OCI-M1 (cell line): ENCODE measurements at regions not wholly inside any gene's neighbourhood (a gene's known extent, or its start where the extent isn't known, plus 50 kb on each side); places are given as distances from the start of the nearest gene placed in this dataset.
"Not testable (repeated sequence)": the region's sequence is repeated elsewhere in the genome, so short reads cannot be mapped to it uniquely, and the experiment has no call there.

ENCODE experiments used
- DNase-seq: peaks from one replicate; lab custom pipeline; 2025; lab: John Stamatoyannopoulos, UW

- no peak for DNase-seq
These were observed 435.9 kb downstream of the DCDC2C start for GRCh38 chr2:4139316-4139715.

- DNase-seq = no peak
These were observed 436.4 kb downstream of the DCDC2C start for GRCh38 chr2:4139731-4140130.

- DNase-seq = no peak
These were observed 437.1 kb downstream of the DCDC2C start for GRCh38 chr2:4140281-4140970.

- DNase-seq = no peak
These were observed 441.4 kb downstream of the DCDC2C start for GRCh38 chr2:4144731-4145130.

- no peak for DNase-seq
These were observed 448.1 kb downstream of the DCDC2C start for GRCh38 chr2:4151521-4151920.

DNA sequence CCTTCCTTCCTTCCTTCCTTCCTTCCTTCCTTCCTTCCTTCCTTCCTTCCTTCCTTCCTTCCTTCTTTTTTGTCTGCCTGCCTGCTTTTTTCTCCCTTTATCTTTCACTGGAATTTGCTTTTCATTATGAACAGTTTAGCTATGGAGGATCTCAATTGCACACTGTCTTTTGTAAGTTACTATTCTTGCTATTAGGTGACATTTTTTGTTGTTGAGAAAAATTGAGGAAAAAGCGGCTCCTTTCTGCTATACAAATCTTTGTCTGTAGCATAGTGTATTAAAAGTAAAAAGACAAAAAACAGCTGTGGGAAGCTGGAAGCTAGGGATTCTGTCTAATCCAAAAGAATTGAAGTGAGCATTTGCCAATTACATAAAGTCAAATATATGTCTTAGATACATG is 448.7 kb downstream of the DCDC2C start:
- no peak for DNase-seq

DNA sequence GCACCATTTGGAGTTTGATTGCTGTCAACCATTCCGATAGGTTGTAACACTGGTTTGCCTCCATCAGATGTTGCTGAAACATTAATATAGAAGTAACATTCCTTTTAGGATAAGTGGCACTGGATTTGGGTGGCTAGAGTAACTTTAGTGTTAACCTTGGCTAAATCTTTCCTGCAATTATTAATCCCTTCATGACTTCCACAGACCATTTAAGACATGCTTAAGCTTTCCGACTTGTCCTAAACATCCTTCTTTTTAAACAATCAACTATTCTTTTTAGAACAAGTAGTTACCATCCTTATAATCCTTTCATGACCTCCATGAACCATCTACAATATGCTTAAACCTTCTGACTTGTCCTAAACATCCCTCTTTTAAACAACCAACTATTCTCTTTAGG is 465.5 kb downstream of the DCDC2C start:
- no peak for DNase-seq

- DNase-seq = no peak
These were observed 471.4 kb downstream of the DCDC2C start for GRCh38 chr2:4174796-4175195.

DNA sequence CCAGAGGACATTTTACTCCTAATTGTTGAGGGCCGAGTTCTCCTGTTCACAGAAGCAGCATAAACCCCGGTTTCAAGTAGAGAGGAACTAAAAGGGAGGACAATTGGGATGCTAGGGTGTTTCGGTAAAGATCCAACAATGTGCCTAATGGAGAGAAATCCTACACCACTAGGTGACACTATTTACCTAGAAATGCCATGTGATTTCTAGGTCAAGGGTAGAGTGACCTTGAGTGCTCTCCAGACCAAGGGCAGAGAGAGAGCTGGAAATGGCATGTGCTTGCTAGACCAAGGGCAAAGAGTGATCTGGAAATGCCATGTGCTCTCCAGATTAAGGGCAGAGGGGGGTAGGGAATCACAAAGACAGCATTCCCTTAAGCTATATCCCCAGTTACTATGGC is 472.0 kb downstream of the DCDC2C start:
- DNase-seq = no peak

DNA sequence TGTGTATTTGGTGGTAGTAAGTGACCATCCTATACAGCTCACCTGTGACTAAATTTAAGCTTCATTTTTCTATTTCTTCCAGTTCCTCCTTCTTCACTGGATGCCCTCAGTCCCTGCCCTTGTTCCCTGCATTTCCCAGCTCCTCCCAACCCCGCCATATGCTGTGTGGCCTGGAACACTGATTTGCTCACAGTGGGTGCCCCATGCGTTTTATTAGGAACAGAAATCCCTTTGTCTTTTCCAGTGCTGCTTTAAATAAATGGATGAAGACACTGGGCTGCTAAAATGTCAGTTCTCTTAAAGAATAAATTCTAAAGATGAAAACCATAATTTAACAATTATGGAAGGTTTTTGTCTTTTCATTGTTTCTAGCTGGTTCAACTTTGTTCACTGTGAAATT is 477.3 kb downstream of the DCDC2C start:
- DNase-seq = no peak

- DNase-seq = no peak
These were observed 477.7 kb downstream of the DCDC2C start for GRCh38 chr2:4181062-4181461.

- DNase-seq = no peak
These were observed 485.2 kb downstream of the DCDC2C start for GRCh38 chr2:4188561-4188960.

DNA sequence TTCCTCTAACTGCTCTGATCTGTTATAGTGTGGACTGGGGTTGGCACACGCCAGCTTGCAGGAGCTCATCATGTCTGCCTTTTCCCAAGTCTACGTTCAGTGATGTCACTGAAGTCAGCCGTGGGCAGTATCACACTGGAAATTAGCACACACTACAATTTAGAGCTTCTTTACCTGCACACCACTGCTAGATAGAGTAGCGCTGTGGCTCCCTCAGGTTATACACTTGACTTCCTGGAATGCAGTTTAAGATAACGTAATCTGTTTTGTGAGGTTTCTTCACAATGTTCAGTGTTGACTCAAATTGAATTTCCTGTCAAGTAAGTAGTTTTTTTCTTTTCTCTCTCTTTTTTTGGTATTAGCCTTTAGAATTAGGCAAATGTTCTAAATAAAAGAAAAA is 487.2 kb downstream of the DCDC2C start:
- DNase-seq = no peak

DNA sequence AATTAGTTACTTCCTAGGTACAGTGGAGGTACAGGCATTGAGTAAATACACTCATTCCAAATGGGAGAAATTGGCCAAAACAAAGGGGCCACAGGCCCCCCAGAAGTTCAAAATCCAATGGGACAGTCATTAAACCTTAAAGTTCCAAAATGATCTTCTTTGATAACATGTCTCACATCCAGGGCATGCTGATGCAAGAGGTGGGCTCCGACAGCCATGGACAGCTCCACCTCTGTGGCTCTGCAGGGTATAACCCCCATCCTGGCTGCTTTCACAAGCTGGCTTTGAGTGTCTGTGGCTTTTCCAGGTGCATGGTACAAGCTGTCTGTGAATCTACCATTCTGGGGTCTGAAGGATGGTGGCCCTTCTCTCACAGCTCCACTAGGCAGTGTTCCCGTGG is 488.7 kb downstream of the DCDC2C start:
- DNase-seq = no peak

- no peak for DNase-seq
These were observed 511.2 kb downstream of the DCDC2C start for GRCh38 chr2:4214444-4215205.

GRCh38 chr2:4217737-4218136 is 514.4 kb downstream of the DCDC2C start:
- DNase-seq = no peak

DNA sequence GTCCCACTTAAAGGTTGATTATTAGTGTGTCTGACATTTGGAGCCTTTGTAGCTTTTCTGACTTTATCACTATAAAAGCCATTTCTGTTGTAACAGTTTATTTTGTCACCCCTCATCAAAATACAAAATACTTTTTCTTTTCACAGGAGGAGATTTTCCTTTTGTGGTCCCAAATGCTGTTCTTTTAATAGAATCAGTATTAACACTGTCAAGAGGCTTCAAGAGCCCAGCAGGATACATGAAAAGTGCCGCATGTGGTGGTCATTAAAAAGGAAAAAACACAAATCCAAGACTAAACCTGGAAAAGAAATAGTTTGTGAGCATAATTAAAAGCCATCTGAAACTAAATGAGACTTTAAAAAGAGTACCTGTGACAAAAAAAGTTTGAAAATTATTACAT is 515.7 kb downstream of the DCDC2C start:
- no peak for DNase-seq

DNA sequence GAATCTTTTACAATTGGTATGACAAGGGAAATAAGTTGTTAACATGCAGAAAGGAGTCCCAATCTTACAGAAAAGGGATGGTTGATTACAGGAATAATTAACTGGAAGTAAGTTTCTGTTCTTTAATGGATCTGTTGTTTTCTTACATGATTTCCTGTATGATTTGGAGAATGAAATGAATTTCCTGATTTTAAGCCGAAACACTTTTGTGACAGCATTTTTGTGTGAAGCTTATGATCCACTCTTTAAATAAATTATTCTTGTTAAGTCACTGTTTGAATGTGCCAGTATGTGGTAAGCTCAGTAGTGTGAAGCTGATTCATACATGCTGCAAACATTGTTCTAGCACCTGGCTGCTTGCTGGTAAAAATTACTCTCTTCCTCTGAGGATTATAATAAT is 516.2 kb downstream of the DCDC2C start:
- DNase-seq = no peak

DNA sequence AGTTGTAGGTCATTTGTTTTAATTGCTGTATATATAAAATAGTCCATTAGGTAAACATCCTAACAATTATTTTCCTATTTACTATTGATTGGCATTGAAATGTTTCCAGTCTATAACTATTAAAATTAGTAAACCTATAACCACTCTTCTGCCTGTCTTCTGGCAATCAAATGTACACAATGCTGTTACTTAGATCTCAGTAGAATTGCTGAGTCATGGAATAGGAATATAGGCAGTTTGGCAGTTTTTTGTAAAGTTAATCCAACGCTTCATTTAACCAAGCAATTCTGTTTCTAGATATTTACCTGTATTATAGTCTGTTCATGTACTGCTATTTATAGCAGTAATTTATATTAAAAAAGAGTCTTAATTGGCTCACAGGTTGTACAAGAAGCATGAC is 518.1 kb downstream of the DCDC2C start:
- no peak for DNase-seq

DNA sequence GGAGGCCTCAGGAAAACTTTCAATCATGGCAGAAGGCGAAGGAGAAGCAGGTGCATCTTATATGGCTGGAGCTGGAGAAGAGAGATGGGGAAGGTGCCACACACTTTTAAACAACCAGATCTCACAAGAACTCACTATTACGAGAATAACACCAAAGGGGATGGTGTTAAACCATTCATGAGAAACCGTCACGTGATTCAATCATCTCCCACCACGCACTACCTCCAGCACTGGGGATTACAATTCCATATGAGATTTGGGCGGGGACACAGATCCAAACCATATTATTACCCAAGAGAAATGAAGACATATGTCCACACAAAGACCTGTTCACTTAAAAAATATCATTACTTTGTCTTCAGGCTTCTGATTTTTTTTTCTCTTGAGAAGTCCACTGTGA is 518.5 kb downstream of the DCDC2C start:
- DNase-seq = no peak

- not testable (repeated sequence) for DNase-seq
These were observed 541.0 kb downstream of the DCDC2C start for GRCh38 chr2:4244422-4244821.

DNA sequence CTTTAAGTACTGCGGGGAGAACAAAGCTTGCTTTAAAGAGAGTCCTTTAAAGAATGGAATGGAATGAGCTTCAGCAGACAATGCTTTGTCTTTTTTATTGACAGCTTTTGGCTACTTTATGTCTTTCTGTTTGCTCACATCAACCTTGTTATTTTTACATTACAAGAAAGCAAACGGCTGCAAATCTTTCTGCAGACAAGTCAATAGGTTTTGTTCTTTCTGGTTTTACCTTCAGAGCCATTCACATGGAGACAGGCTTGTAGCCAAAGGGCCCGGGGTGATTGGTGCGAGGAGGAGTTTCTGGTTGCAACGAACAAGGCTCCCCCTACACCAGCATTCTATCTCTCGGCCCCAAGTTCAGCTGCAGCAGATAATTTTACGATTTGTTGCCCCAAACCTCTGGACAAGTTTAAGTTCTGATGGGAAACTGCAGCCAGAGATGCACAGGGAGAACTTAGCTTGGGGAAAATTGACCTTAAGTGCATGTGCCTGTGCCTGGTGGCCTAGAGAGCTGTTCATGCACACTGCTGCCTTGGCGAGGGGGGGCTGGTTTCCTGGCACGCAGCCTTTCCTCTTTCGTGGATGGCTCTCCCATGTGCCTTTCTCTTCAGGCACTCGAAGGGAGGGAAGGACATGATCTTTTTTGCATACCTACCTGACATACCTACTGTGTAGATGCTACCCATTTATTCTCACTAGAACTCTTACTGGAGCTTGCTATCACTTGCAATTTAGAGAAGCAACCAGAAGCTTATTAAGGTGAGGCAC is 543.2 kb downstream of the DCDC2C start:
- DNase-seq = no peak

DNA sequence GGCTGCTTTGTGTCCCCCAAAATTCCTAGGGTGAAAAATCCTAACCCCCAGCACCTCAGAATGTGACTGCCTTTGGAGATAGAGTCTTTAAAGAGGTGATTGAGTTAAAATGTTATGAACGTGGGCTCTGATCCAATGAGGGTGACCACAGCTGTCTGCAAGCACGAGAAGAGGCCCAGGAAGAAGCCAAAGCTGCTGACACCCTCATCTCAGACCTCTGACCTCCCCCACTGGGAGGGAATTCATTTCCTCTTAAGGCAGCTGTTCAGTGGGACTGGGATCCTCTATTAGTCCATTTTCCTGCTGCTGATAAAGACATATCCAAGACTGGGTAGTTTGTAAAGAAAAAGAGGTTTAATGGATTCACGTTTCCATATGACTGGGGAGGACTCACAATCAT is 544.4 kb downstream of the DCDC2C start:
- DNase-seq = no peak
